HEK293 (cell line): ENCODE measurements at regions not wholly inside any gene's neighbourhood (a gene's known extent, or its start where the extent isn't known, plus 50 kb on each side); places are given as distances from the start of the nearest gene placed in this dataset.

ENCODE experiments used
- CTCF ChIA-PET: fragments of 350-600 bp; formaldehyde crosslinking; extraction: SDS; loops from one replicate; lab custom pipeline; 2021; ENCODE audit warnings: antibody characterized with exemption; lab: Yijun Ruan, JAX
- POLR2A ChIA-PET: fragments of 300-600 bp; formaldehyde crosslinking; extraction: SDS; loops from one replicate; lab custom pipeline; 2020; ENCODE audit warnings: antibody characterized with exemption, inconsistent platforms; lab: Yijun Ruan, JAX
- H3K27ac ChIP-seq: fragments of 200-500 bp; sonication (Bioruptor generic); 2 replicates; pipeline ENCODE4 v1.5.1; 2014; ENCODE audit warnings: low read depth, low read length, control low read depth, inconsistent platforms; ENCODE audit errors: extremely low read depth
- H3K36me3 ChIP-seq, 2 experiments: fragments of 200-500 bp in 1 of 2; sonication (Bioruptor generic) in 1 of 2; 1 replicate in 1 of 2; 2 replicates in 1 of 2; pipeline ENCODE4 v1.5.1; 2014 to 2017; ENCODE audit warnings: inconsistent platforms in 2 of 2, low read length in 2 of 2; ENCODE audit not compliant: control insufficient read depth in 2 of 2, insufficient read depth in 1 of 2
- H3K4me1 ChIP-seq: fragments of 200-500 bp; sonication (Bioruptor generic); 2 replicates; pipeline ENCODE4 v1.5.1; 2014; ENCODE audit warnings: mild to moderate bottlenecking, low read length, inconsistent platforms; ENCODE audit not compliant: control insufficient read depth, insufficient read depth
- H3K4me3 ChIP-seq: 2 replicates; pipeline ENCODE4 v1.5.1; 2011; ENCODE audit warnings: low read depth, mild to moderate bottlenecking, control low read depth, low read length, moderate library complexity
- H3K9me3 ChIP-seq: fragments of 200-500 bp; sonication (Bioruptor generic); 2 replicates; pipeline ENCODE4 v1.5.1; 2014; ENCODE audit warnings: low read depth, low read length, inconsistent platforms; ENCODE audit not compliant: control insufficient read depth, insufficient read depth
- EGR2 ChIP-seq: fragments of 450-650 bp; formaldehyde crosslinking; IDR thresholded peaks from 2 replicates; pipeline ENCODE4 v1.5.1; 2016; ENCODE audit warnings: low read depth, missing biosample characterization, missing genetic modification characterization
- GFI1B ChIP-seq: fragments of 450-650 bp; formaldehyde crosslinking; IDR thresholded peaks from 2 replicates; pipeline ENCODE4 v1.5.1; 2016; ENCODE audit warnings: missing biosample characterization, missing genetic modification characterization
- HOXC10 ChIP-seq: sonication (generic); formaldehyde crosslinking; IDR thresholded peaks from 2 replicates; pipeline ENCODE4 v1.8.1; 2023; ENCODE audit warnings: mild to moderate bottlenecking, missing genetic modification reagents
- KLF10 ChIP-seq: fragments of 450-650 bp; IDR thresholded peaks from 2 replicates; pipeline ENCODE4 v1.5.1; 2018; ENCODE audit warnings: missing biosample characterization, mild to moderate bottlenecking, missing genetic modification characterization
- PRDM10 ChIP-seq: fragments of 450-650 bp; formaldehyde crosslinking; IDR thresholded peaks from 2 replicates; pipeline ENCODE4 v1.5.1; 2016; ENCODE audit warnings: missing biosample characterization, missing genetic modification characterization
- SCRT2 ChIP-seq: fragments of 450-650 bp; formaldehyde crosslinking; IDR thresholded peaks from 2 replicates; pipeline ENCODE4 v1.5.1; 2016; ENCODE audit warnings: missing biosample characterization, missing genetic modification characterization
- TCF7L2 ChIP-seq: IDR thresholded peaks from 2 replicates; pipeline ENCODE4 v1.6.1; 2011; ENCODE audit warnings: low read depth, mild to moderate bottlenecking, inconsistent platforms, low read length, moderate library complexity, borderline replicate concordance
- YY2 ChIP-seq: fragments of 450-650 bp; formaldehyde crosslinking; IDR thresholded peaks from 2 replicates; pipeline ENCODE4 v1.5.1; 2016; ENCODE audit warnings: missing biosample characterization, missing genetic modification characterization
- ZFHX2 ChIP-seq: fragments of 450-650 bp; formaldehyde crosslinking; conservative IDR thresholded peaks from 2 replicates; pipeline ENCODE4 v1.5.1; 2016; ENCODE audit warnings: missing biosample characterization, missing genetic modification characterization
- ZFP69B ChIP-seq: fragments of 450-650 bp; formaldehyde crosslinking; IDR thresholded peaks from 2 replicates; pipeline ENCODE4 v1.5.1; 2016; ENCODE audit warnings: missing biosample characterization, missing genetic modification characterization
- ZNF121 ChIP-seq: fragments of 450-650 bp; formaldehyde crosslinking; IDR thresholded peaks from 2 replicates; pipeline ENCODE4 v1.5.1; 2016; ENCODE audit warnings: missing biosample characterization, missing genetic modification characterization
- ZNF140 ChIP-seq: fragments of 450-650 bp; formaldehyde crosslinking; IDR thresholded peaks from 2 replicates; pipeline ENCODE4 v1.5.1; 2016; ENCODE audit warnings: missing biosample characterization, missing genetic modification characterization
- ZNF174 ChIP-seq: fragments of 450-650 bp; formaldehyde crosslinking; IDR thresholded peaks from 2 replicates; pipeline ENCODE4 v1.5.0; 2017; ENCODE audit warnings: missing biosample characterization, mild to moderate bottlenecking, missing genetic modification characterization
- ZNF19 ChIP-seq: fragments of 450-650 bp; formaldehyde crosslinking; IDR thresholded peaks from 2 replicates; pipeline ENCODE4; 2016; ENCODE audit warnings: missing biosample characterization, missing genetic modification characterization, low read depth
- ZNF292 ChIP-seq: fragments of 450-650 bp; formaldehyde crosslinking; IDR thresholded peaks from 2 replicates; pipeline ENCODE4 v1.5.1; 2016; ENCODE audit warnings: low read depth, missing biosample characterization, missing genetic modification characterization, borderline replicate concordance
- ZNF394 ChIP-seq: fragments of 450-650 bp; formaldehyde crosslinking; IDR thresholded peaks from 2 replicates; pipeline ENCODE4 v1.5.1; 2016; ENCODE audit warnings: missing biosample characterization, missing genetic modification characterization, mild to moderate bottlenecking, moderate library complexity, borderline replicate concordance
- ZNF747 ChIP-seq: fragments of 450-650 bp; formaldehyde crosslinking; IDR thresholded peaks from 2 replicates; pipeline ENCODE4 v1.5.1; 2016; ENCODE audit warnings: missing biosample characterization, missing genetic modification characterization
- ZSCAN4 ChIP-seq: fragments of 450-650 bp; formaldehyde crosslinking; IDR thresholded peaks from 2 replicates; pipeline ENCODE4 v1.5.1; 2017; ENCODE audit warnings: missing biosample characterization, missing genetic modification characterization
- ZXDB ChIP-seq: fragments of 450-650 bp; formaldehyde crosslinking; IDR thresholded peaks from 2 replicates; pipeline ENCODE4 v1.5.1; 2016; ENCODE audit warnings: missing biosample characterization, missing genetic modification characterization
- TF ChIP-seq, protein P1 (sequence below): fragments of 450-650 bp; formaldehyde crosslinking; IDR thresholded peaks from 2 replicates; pipeline ENCODE4 v1.5.1; 2016; ENCODE audit warnings: missing biosample characterization, missing genetic modification characterization

- POLR2A ChIA-PET: no interaction called here
- CTCF ChIA-PET: no interaction called here
- Histone ChIP-seq H3K4me1 (no peaks in the 10 kb centered on the region), H3K27ac (no peak overlapping the region), H3K36me3 (no peaks in the 10 kb centered on the region), H3K4me3 (no peak overlapping the region), H3K9me3 (no peaks in the 10 kb centered on the region)
- peak; percentile 67; the same call in 1 of the 2 replicates for TF ChIP-seq ZSCAN4 (tag by site-specific recombination)
- TF ChIP-seq, protein P1, sequence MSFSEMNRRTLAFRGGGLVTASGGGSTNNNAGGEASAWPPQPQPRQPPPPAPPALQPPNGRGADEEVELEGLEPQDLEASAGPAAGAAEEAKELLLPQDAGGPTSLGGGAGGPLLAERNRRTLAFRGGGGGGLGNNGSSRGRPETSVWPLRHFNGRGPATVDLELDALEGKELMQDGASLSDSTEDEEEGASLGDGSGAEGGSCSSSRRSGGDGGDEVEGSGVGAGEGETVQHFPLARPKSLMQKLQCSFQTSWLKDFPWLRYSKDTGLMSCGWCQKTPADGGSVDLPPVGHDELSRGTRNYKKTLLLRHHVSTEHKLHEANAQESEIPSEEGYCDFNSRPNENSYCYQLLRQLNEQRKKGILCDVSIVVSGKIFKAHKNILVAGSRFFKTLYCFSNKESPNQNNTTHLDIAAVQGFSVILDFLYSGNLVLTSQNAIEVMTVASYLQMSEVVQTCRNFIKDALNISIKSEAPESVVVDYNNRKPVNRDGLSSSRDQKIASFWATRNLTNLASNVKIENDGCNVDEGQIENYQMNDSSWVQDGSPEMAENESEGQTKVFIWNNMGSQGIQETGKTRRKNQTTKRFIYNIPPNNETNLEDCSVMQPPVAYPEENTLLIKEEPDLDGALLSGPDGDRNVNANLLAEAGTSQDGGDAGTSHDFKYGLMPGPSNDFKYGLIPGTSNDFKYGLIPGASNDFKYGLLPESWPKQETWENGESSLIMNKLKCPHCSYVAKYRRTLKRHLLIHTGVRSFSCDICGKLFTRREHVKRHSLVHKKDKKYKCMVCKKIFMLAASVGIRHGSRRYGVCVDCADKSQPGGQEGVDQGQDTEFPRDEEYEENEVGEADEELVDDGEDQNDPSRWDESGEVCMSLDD: no peak
Measured at GRCh38 chr6:99192561-99192960, 156.9 kb downstream of the FAXC start.

GRCh38 chr6:99189823-99190721, 159.4 kb downstream of the FAXC start:
- H3K4me3 ChIP-seq: no peak overlapping the region
- H3K36me3 ChIP-seq: no peaks in the 10 kb centered on the region
- ChIA-PET POLR2A (no interaction called here), CTCF (no interaction called here)
- H3K9me3 ChIP-seq: no peaks in the 10 kb centered on the region
- 0 out of 2 replicates have a peak, but pooled peaks have one; percentile 22 for TF ChIP-seq ZFHX2
- TF ChIP-seq, protein P1: no peak
- no peak overlapping the region for H3K27ac ChIP-seq
- H3K4me1 ChIP-seq: no peaks in the 10 kb centered on the region

GRCh38 chr6:99187429-99187828, 162.0 kb downstream of the FAXC start:
- CTCF ChIA-PET: interaction anchor here (0.6 kb wide), 1 partner anchor 13 kb away, joined by 3 read pairs; no protein-coding TSS in a partner anchor
- Histone ChIP-seq H3K36me3 (no peaks in the 10 kb centered on the region), H3K4me1 (no peaks in the 10 kb centered on the region), H3K4me3 (no peak overlapping the region), H3K9me3 (no peaks in the 10 kb centered on the region), H3K27ac (no peak overlapping the region)
- POLR2A ChIA-PET: no interaction called here
- no peak for TF ChIP-seq GFI1B (tag by site-specific recombination)
- TF ChIP-seq ZNF140: no peak
- no peak for TF ChIP-seq ZNF19 (tag by site-specific recombination)
- no peak for TF ChIP-seq ZNF747 (tag by site-specific recombination)
- TF ChIP-seq EGR2 (tag by site-specific recombination): no peak
- TF ChIP-seq ZFP69B: 0 out of 2 replicates have a peak, but pooled peaks have one; percentile 40
- TF ChIP-seq ZNF394 (tag by site-specific recombination): no peak
- no peak for TF ChIP-seq KLF10
- 0 out of 2 replicates have a peak, but pooled peaks have one; percentile 20 for TF ChIP-seq TCF7L2
- TF ChIP-seq YY2 (tag by site-specific recombination): no peak
- TF ChIP-seq HOXC10 (CRISPR knock-in tag): no peak
- no peak for TF ChIP-seq ZNF292
- no peak for TF ChIP-seq ZXDB (tag by site-specific recombination)
- peak; percentile 78 for TF ChIP-seq SCRT2 (tag by site-specific recombination)
- TF ChIP-seq PRDM10 (tag by site-specific recombination): peak; percentile 28; the same call in 1 of the 2 replicates
- TF ChIP-seq ZNF121: no peak
- TF ChIP-seq ZNF174 (tag by site-specific recombination): no peak
